ENCODE measurements at regions not wholly inside any gene's neighbourhood (a gene's known extent, or its start where the extent isn't known, plus 50 kb on each side); places are given as distances from the start of the nearest gene placed in this dataset.

GRCh38 chr19:28245937-28246336, 967.0 kb downstream of the UQCRFS1 start:
- H3K79me2 ChIP-seq (ENCODE audit: control insufficient read depth, insufficient read depth, low read length), result no peaks in the 10 kb centered on the region
- H3K27ac ChIP-seq (ENCODE audit: control insufficient read depth, insufficient read depth), result no peak overlapping the region
- DNase-seq (ENCODE audit: low read depth, low spot score), result no peak
- H4K20me1 ChIP-seq (ENCODE audit: control insufficient read depth, insufficient read depth), result no peaks in the 10 kb centered on the region
- H3K9ac ChIP-seq (ENCODE audit: control insufficient read depth, insufficient read depth, low read length), result no peak overlapping the region
- FAIRE-seq, result no peak
- no peak overlapping the region for H3K4me3 ChIP-seq
- 9% methylated on average over 3 of the region's 3 CpGs for WGBS (ENCODE audit: insufficient coverage, insufficient replicate concordance, low lambda C conversion rate, missing lambda C conversion rate)
- no peak overlapping the region for H2AFZ ChIP-seq (ENCODE audit: control insufficient read depth, low read depth, low read length)
- no peaks in the 10 kb centered on the region; the same call in 2 of the 3 replicates for H3K9me3 ChIP-seq (replicated peaks; ENCODE audit: control insufficient read depth, insufficient read depth, low read length)
- CTCF ChIA-PET, result interaction anchor here (0.9 to 6.1 kb wide), 2 partner anchors 71 to 77 kb away, joined by 4 to 37 read pairs; no protein-coding TSS in a partner anchor
- H3K27me3 ChIP-seq (replicated peaks in 1 of 2; ENCODE audit: control insufficient read depth in 2 of 2, insufficient read depth in 2 of 2, low read length in 1 of 2), result no peaks in the 10 kb centered on the region
- RAD21 ChIA-PET (ENCODE audit: unreplicated experiment), result no interaction called here
- H3K36me3 ChIP-seq (ENCODE audit: control insufficient read depth in 2 of 2, insufficient read depth in 2 of 2, low read length in 1 of 2), result no peaks in the 10 kb centered on the region
- H3K4me2 ChIP-seq (ENCODE audit: control insufficient read depth, insufficient read depth), result no peak overlapping the region
- SMC1A ChIA-PET (ENCODE audit: uncharacterized antibody, unreplicated experiment), result no interaction called here
- H3K4me1 ChIP-seq (ENCODE audit: control insufficient read depth, insufficient read depth, low read length), result no peaks in the 10 kb centered on the region
- no TSS peak for BruUV-seq (replicated peaks)
- POLR2A ChIA-PET, result no interaction called here
- in situ Hi-C loops (cut with MboI) (no loop called here), intact Hi-C loops (cut with micrococcal nuclease; ENCODE audit: unreplicated experiment) (loop anchor here (10.0 kb wide), 1 partner anchor 271 kb away; no protein-coding TSS in a partner anchor)
- no peak for ATAC-seq
- TF ChIP-seq RUNX3 (IDR thresholded peaks at IDR 0.05; ENCODE audit: low read length) (no peak), CEBPB (IDR thresholded peaks at IDR 0.05; ENCODE audit: borderline replicate concordance in 1 of 2, low read depth in 2 of 2, low read length in 2 of 2) (no peak), TCF7 (IDR thresholded peaks at IDR 0.05; ENCODE audit: borderline replicate concordance) (no peak), EED (IDR thresholded peaks at IDR 0.05; ENCODE audit: low read depth) (no peak), E2F8 (IDR thresholded peaks at IDR 0.05; ENCODE audit: low read depth, partially characterized antibody) (no peak), SMAD1 (IDR thresholded peaks at IDR 0.05; ENCODE audit: low read depth, partially characterized antibody) (no peak), SRF (IDR thresholded peaks at IDR 0.05; ENCODE audit: low read depth in 2 of 2, low read length in 2 of 2) (no peak), MAX (IDR thresholded peaks at IDR 0.05; ENCODE audit: low read depth, low read length) (no peak), KLF5 (IDR thresholded peaks at IDR 0.05; ENCODE audit: partially characterized antibody) (no peak), FOXK2 (IDR thresholded peaks at IDR 0.05) (no peak), MYC (IDR thresholded peaks at IDR 0.05; ENCODE audit: insufficient read depth, insufficient read length, insufficient replicate concordance, low read length, severe bottlenecking) (no peak), NKRF (conservative IDR thresholded peaks at IDR 0.05) (no peak), ATF7 (IDR thresholded peaks at IDR 0.05; ENCODE audit: low read depth) (no peak), YBX1 (IDR thresholded peaks at IDR 0.05) (no peak), ZNF384 (IDR thresholded peaks at IDR 0.05; ENCODE audit: borderline replicate concordance, low read depth, low read length) (no peak), NR2F1 (conservative IDR thresholded peaks at IDR 0.05) (no peak), POLR2AphosphoS2 (IDR thresholded peaks at IDR 0.05; ENCODE audit: low read depth, low read length) (no peak)
